SK-N-SH (cell line): ENCODE measurements at regions not wholly inside any gene's neighbourhood (a gene's known extent, or its start where the extent isn't known, plus 50 kb on each side); places are given as distances from the start of the nearest gene placed in this dataset.
A peak's percentile ranks its signal among the peaks of the same experiment; 100 is the strongest.

Experiments
- CTCF ChIA-PET: fragments of 300-600, 350-600 bp; formaldehyde crosslinking; extraction: SDS; loops from one replicate; lab custom pipeline; 2021; lab: Yijun Ruan, JAX
- POLR2A ChIA-PET: fragments of 350-600 bp; sonication (Branson Sonifier 250); formaldehyde crosslinking; extraction: SDS; loops from one replicate; lab custom pipeline; 2020; ENCODE audit warnings: antibody characterized with exemption, inconsistent platforms; lab: Yijun Ruan, JAX
- DNase-seq: peaks from one replicate; pipeline ENCODE4 v3.0.0; 2012
- H2AFZ ChIP-seq: fragments of 200-600 bp; sonication (generic); 2 replicates; pipeline ENCODE4 v1.8.1; 2016; ENCODE audit warnings: antibody characterized with exemption, mild to moderate bottlenecking, low read depth
- H3F3A ChIP-seq: fragments of 200-600 bp; sonication (generic); replicated peaks from 2 replicates; pipeline ENCODE3; 2016; ENCODE audit warnings: antibody characterized with exemption, mild to moderate bottlenecking; ENCODE audit not compliant: insufficient read depth
- H3K27ac ChIP-seq, 2 experiments: fragments of 200-500 bp in 1 of 2; fragments of 200-600 bp in 1 of 2; sonication (Bioruptor generic) in 1 of 2; sonication (generic), shearing (Covaris generic) in 1 of 2; 2 replicates each; pipeline versions ENCODE4 v1.5.1 to v1.6.1; 2014 to 2016; ENCODE audit warnings: low read depth in 2 of 2, inconsistent platforms in 1 of 2, low read length in 1 of 2, mild to moderate bottlenecking in 1 of 2, mixed read lengths in 1 of 2
- H3K27me3 ChIP-seq: fragments of 200-600 bp; sonication (generic), shearing (Covaris generic); 2 replicates; pipeline ENCODE4 v1.6.1; 2016; ENCODE audit warnings: mixed run types; ENCODE audit not compliant: insufficient read depth
- H3K36me3 ChIP-seq, 2 experiments: fragments of 200-500 bp in 1 of 2; fragments of 200-600 bp in 1 of 2; sonication (Bioruptor generic) in 1 of 2; sonication (generic) in 1 of 2; replicated peaks in 1 of 2; 2 replicates each; pipeline versions ENCODE3 to v1.5.1; 2014 to 2016; ENCODE audit warnings: low read length in 1 of 2, mild to moderate bottlenecking in 1 of 2; ENCODE audit not compliant: insufficient read depth in 2 of 2, control insufficient read depth in 1 of 2
- H3K4me1 ChIP-seq, 2 experiments: fragments of 200-500 bp in 1 of 2; fragments of 200-600 bp in 1 of 2; sonication (Bioruptor generic) in 1 of 2; sonication (generic), shearing (Covaris generic) in 1 of 2; 2 replicates each; pipeline versions ENCODE4 v1.5.1 to v1.6.1; 2014 to 2016; ENCODE audit warnings: low read depth in 1 of 2, low read length in 1 of 2, mixed run types in 1 of 2; ENCODE audit not compliant: insufficient read depth in 2 of 2, control insufficient read depth in 1 of 2
- H3K4me2 ChIP-seq: fragments of 200-600 bp; sonication (generic), shearing (Covaris generic); 2 replicates; pipeline ENCODE4 v1.6.1; 2017; ENCODE audit warnings: mixed run types
- H3K4me3 ChIP-seq, 2 experiments: fragments of 200-500 bp in 1 of 2; fragments of 200-600 bp in 1 of 2; sonication (Bioruptor generic) in 1 of 2; sonication (generic), shearing (Covaris generic) in 1 of 2; 2 replicates each; pipeline versions ENCODE4 v1.5.1 to v1.8.1; 2014 to 2016; ENCODE audit warnings: low read depth in 2 of 2, inconsistent platforms in 1 of 2, low read length in 1 of 2, mild to moderate bottlenecking in 1 of 2, mixed read lengths in 1 of 2, moderate library complexity in 1 of 2
- H3K79me2 ChIP-seq: fragments of 200-600 bp; sonication (generic); 2 replicates; pipeline ENCODE4 v1.8.1; 2017; ENCODE audit warnings: mild to moderate bottlenecking; ENCODE audit not compliant: insufficient read depth
- H3K9ac ChIP-seq: fragments of 200-600 bp; sonication (generic); 2 replicates; pipeline ENCODE4 v1.6.1; 2017; ENCODE audit warnings: mixed run types
- H3K9me2 ChIP-seq: fragments of 200-600 bp; sonication (generic); 2 replicates; pipeline ENCODE4 v1.6.1; 2017; ENCODE audit warnings: mixed run types
- H3K9me3 ChIP-seq: fragments of 200-600 bp; sonication (generic); 2 replicates; pipeline ENCODE4 v1.6.1; 2017; ENCODE audit warnings: mixed run types, mild to moderate bottlenecking, moderate library complexity
- H4K20me1 ChIP-seq: fragments of 200-600 bp; sonication (generic); 2 replicates; pipeline ENCODE4 v1.6.1; 2017; ENCODE audit warnings: mild to moderate bottlenecking, mixed run types; ENCODE audit not compliant: insufficient read depth
- EZH2phosphoT487 ChIP-seq: fragments of 200-600 bp; sonication (generic); IDR thresholded peaks from 2 replicates; pipeline ENCODE4 v1.6.1; 2017; ENCODE audit warnings: low read depth, mixed run types, mild to moderate bottlenecking, antibody characterized with exemption, moderate library complexity, borderline replicate concordance
- FOSL2 ChIP-seq: IDR thresholded peaks from 2 replicates; pipeline ENCODE4 v1.4.0; 2012; ENCODE audit warnings: low read depth, mild to moderate bottlenecking, moderate library complexity, borderline replicate concordance
- JUND ChIP-seq: IDR thresholded peaks from 2 replicates; pipeline ENCODE4 v1.4.0; 2012
- RAD21 ChIP-seq: IDR thresholded peaks from 2 replicates; pipeline ENCODE4 v1.6.1; 2012; ENCODE audit warnings: mild to moderate bottlenecking, low read length
- RFX5 ChIP-seq: IDR thresholded peaks from 2 replicates; pipeline ENCODE4 v1.6.1; 2012; ENCODE audit warnings: mild to moderate bottlenecking, improper control_type of control experiment, low read length
- RXRA ChIP-seq: IDR thresholded peaks from 2 replicates; pipeline ENCODE4 v1.4.0; 2012; ENCODE audit warnings: low read depth, mild to moderate bottlenecking, borderline replicate concordance
- TAF1 ChIP-seq: IDR thresholded peaks from 2 replicates; pipeline ENCODE4 v1.6.1; 2012; ENCODE audit warnings: low read depth, mild to moderate bottlenecking, low read length, moderate library complexity, borderline replicate concordance
- TCF12 ChIP-seq: IDR thresholded peaks from 2 replicates; pipeline ENCODE4 v1.4.0; 2012
- YY1 ChIP-seq: IDR thresholded peaks from 2 replicates; pipeline ENCODE4 v1.4.0; 2012; ENCODE audit warnings: low read depth, mild to moderate bottlenecking
- WGBS: methylation state at CpG from one replicate; pipeline ENCODE4 v1.1.6; 2017; ENCODE audit warnings: low lambda C conversion rate; 5-methylcytosine and 5-hydroxymethylcytosine counted together
- TF ChIP-seq, protein P1 (sequence below): fragments of 200-600 bp; sonication (generic); IDR thresholded peaks from 2 replicates; pipeline ENCODE4 v1.6.1; 2017; ENCODE audit warnings: antibody characterized with exemption, mild to moderate bottlenecking, moderate library complexity
- TF ChIP-seq, protein P2 (sequence below): fragments of 150-350 bp; IDR thresholded peaks from 2 replicates; pipeline ENCODE4 v1.6.1; 2016; ENCODE audit warnings: mild to moderate bottlenecking, low read depth, low read length

DNA sequence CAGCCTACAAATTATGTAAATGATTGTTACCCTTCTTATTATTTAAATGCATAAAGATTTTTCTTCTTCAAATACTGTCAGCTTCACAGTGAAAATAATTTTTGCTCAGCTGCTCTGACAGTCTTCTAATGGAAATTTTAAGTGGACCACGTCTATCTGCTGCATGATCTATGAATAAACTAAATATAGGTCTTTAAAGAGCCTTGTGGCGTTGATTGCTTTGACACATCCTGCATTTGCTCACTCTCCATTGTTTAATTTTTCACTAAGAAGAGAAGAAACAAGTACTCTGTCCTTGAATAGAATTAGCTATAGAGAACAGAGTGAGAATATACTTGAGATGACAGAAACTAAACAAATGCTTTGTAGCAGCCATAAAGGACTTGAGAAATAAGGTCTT lies 826.1 kb downstream of the MRPL39 start (continued):
- TF ChIP-seq, protein P1, sequence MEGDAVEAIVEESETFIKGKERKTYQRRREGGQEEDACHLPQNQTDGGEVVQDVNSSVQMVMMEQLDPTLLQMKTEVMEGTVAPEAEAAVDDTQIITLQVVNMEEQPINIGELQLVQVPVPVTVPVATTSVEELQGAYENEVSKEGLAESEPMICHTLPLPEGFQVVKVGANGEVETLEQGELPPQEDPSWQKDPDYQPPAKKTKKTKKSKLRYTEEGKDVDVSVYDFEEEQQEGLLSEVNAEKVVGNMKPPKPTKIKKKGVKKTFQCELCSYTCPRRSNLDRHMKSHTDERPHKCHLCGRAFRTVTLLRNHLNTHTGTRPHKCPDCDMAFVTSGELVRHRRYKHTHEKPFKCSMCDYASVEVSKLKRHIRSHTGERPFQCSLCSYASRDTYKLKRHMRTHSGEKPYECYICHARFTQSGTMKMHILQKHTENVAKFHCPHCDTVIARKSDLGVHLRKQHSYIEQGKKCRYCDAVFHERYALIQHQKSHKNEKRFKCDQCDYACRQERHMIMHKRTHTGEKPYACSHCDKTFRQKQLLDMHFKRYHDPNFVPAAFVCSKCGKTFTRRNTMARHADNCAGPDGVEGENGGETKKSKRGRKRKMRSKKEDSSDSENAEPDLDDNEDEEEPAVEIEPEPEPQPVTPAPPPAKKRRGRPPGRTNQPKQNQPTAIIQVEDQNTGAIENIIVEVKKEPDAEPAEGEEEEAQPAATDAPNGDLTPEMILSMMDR, result no peak
- TF ChIP-seq TAF1 (no peak), JUND (no peak), EZH2phosphoT487 (no peak), RFX5 (no peak), TCF12 (no peak), RXRA (no peak), FOSL2 (no peak)
- TF ChIP-seq, protein P2, sequence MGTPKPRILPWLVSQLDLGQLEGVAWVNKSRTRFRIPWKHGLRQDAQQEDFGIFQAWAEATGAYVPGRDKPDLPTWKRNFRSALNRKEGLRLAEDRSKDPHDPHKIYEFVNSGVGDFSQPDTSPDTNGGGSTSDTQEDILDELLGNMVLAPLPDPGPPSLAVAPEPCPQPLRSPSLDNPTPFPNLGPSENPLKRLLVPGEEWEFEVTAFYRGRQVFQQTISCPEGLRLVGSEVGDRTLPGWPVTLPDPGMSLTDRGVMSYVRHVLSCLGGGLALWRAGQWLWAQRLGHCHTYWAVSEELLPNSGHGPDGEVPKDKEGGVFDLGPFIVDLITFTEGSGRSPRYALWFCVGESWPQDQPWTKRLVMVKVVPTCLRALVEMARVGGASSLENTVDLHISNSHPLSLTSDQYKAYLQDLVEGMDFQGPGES, result no peak

DNA sequence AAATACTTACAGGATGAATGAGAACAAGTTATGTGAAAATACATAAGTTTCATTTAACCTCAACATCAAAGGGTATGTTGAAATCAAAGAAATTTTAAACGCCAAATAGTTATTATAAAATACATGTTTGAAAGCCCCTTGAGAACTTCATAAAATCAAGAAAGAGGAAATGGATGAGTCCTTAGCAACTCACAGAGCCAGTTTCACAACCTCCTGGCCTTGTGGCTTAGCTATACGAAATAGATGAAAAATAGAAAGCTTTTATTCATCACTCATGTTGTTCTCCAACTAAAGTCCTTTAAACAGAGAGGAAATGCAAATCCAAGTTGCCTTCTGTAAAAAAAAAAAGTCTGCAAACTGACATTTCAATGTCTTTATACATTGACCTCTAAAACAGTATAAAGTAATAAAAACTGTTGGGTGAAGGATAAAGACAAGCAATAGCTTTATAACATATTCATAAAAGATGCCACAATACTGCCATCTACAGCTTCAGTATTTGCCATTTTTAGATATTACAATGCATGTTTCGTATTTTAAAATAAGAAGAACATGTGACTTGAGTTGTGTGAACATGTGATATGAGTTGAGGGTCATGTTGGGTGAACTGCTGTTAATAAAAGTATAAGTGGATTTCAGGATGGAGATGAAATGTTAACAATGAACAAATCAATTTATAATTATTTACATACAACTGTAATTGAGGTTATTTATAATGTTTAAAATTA lies 847.8 kb downstream of the MRPL39 start:
- TF ChIP-seq RAD21 (peak; percentile 32; the same call in 1 of the 2 replicates), YY1 (no peak)
- TF ChIP-seq, protein P1, result peak; percentile 35; the same call in 1 of the 2 replicates
- TF ChIP-seq, all 33 proteins: peak for 2
- Histone ChIP-seq H3K4me2 (no peak overlapping the region), H3K9ac (no peak overlapping the region), H3F3A (no peaks in the 10 kb centered on the region), H3K36me3 (no peaks in the 10 kb centered on the region), H3K9me2 (no peaks in the 10 kb centered on the region), H3K79me2 (no peaks in the 10 kb centered on the region), H3K27me3 (no peaks in the 10 kb centered on the region), H4K20me1 (no peaks in the 10 kb centered on the region), H2AFZ (no peak overlapping the region), H3K4me3 (no peak overlapping the region), H3K27ac (no peak overlapping the region), H3K4me1 (no peaks in the 10 kb centered on the region; a peak in 1 of 4 replicates), H3K9me3 (no peaks in the 10 kb centered on the region)
- ChIA-PET CTCF (interaction anchor here (0.7 kb wide), 1 partner anchor 578 kb away, joined by 3 read pairs; no protein-coding TSS in a partner anchor), POLR2A (no interaction called here)
- 77% methylated on average over 3 of the region's 3 CpGs for WGBS
- DNase-seq, result no peak
